Hypothalamus (tissue), 51 donors: ENCODE measurements at regions not wholly inside any gene's neighbourhood (a gene's known extent, or its start where the extent isn't known, plus 50 kb on each side); places are given as distances from the start of the nearest gene placed in this dataset.
A peak's percentile ranks its signal among the peaks of the same experiment; 100 is the strongest.
"Not testable (repeated sequence)": the region's sequence is repeated elsewhere in the genome, so short reads cannot be mapped to it uniquely, and the experiment has no call there.

ENCODE experiments used
- DNase-seq, 51 donors: peaks; one replicate each; lab custom pipeline; 2025; lab: John Stamatoyannopoulos, UW

GRCh38 chr7:55261386-55261770, 103.8 kb upstream of the LANCL2 start:
- DNase-seq, result no peak

GRCh38 chr7:55265328-55265727, 99.8 kb upstream of the LANCL2 start:
- DNase-seq, result not testable (repeated sequence)

GRCh38 chr7:55265836-55266642, 99.1 kb upstream of the LANCL2 start:
- no peak for DNase-seq

GRCh38 chr7:55271069-55271626, 94.0 kb upstream of the LANCL2 start:
- DNase-seq, result no peak

GRCh38 chr7:55271661-55272060, 93.5 kb upstream of the LANCL2 start:
- DNase-seq, result no peak

- DNase-seq, result no peak
Observed at GRCh38 chr7:55272328-55272727, 92.8 kb upstream of the LANCL2 start.

GRCh38 chr7:55273186-55273980, 91.8 kb upstream of the LANCL2 start:
- no peak for DNase-seq

- DNase-seq, result no peak
Observed at GRCh38 chr7:55274156-55274555, 91.0 kb upstream of the LANCL2 start.

GRCh38 chr7:55275291-55276200, 89.6 kb upstream of the LANCL2 start:
- no peak for DNase-seq

- no peak for DNase-seq
Observed at GRCh38 chr7:55276572-55277295, 88.4 kb upstream of the LANCL2 start.

- no peak for DNase-seq
Observed at GRCh38 chr7:55277916-55278315, 87.2 kb upstream of the LANCL2 start.

GRCh38 chr7:55278321-55278720, 86.8 kb upstream of the LANCL2 start:
- DNase-seq, result no peak

- DNase-seq, result no peak
Observed at GRCh38 chr7:55279080-55279845, 85.9 kb upstream of the LANCL2 start.

- peak in 39 of 51 donors; percentile 3 to 67 (median 28) for DNase-seq
Observed at GRCh38 chr7:55280031-55280454, 85.1 kb upstream of the LANCL2 start.

GRCh38 chr7:55285665-55286064, 79.5 kb upstream of the LANCL2 start:
- no peak for DNase-seq

GRCh38 chr7:55286666-55287065, 78.5 kb upstream of the LANCL2 start:
- DNase-seq, result no peak

- peak in 1 of 51 donors; percentile 22 for DNase-seq
Observed at GRCh38 chr7:55288070-55288824, 76.9 kb upstream of the LANCL2 start.

- DNase-seq, result no peak
Observed at GRCh38 chr7:55296070-55296469, 69.1 kb upstream of the LANCL2 start.
